Activated B cell treated with CpG ODN at 0.5 μM for 24 hours (primary cell): ENCODE measurements at regions not wholly inside any gene's neighbourhood (a gene's known extent, or its start where the extent isn't known, plus 50 kb on each side); places are given as distances from the start of the nearest gene placed in this dataset.

ENCODE experiments used
- ATAC-seq: fragments of 200-7000 bp; cut with Tn5 transposase; one replicate; pipeline ENCODE4 v1.10.0; 2021; ENCODE audit warnings: low read depth, mild to moderate bottlenecking, moderate library complexity
- CTCF ChIA-PET: fragments of 350-600 bp; sonication (Branson Sonifier 250); formaldehyde crosslinking; loops from one replicate; lab custom pipeline; 2021; ENCODE audit warnings: antibody characterized with exemption; lab: Charles Lee
- POLR2A ChIA-PET: fragments of 350-600 bp; sonication (Branson Sonifier 250); formaldehyde crosslinking; loops from one replicate; lab custom pipeline; 2021; ENCODE audit warnings: antibody characterized with exemption; lab: Charles Lee
- DNase-seq: peaks from one replicate; pipeline ENCODE4 v3.0.0; 2022
- H3K27ac Mint-ChIP-seq: one replicate; pipeline ENCODE4 v1.8.0; 2020; ENCODE audit warnings: mixed read lengths
- H3K27me3 Mint-ChIP-seq: one replicate; pipeline ENCODE4 v1.8.0; 2021; ENCODE audit warnings: mixed read lengths
- H3K36me3 Mint-ChIP-seq: one replicate; pipeline ENCODE4 v1.8.0; 2021; ENCODE audit warnings: low read depth, mixed read lengths
- H3K4me1 Mint-ChIP-seq: one replicate; pipeline ENCODE4 v1.8.0; 2021; ENCODE audit warnings: mixed read lengths
- H3K4me3 Mint-ChIP-seq: one replicate; pipeline ENCODE4 v1.8.0; 2020; ENCODE audit warnings: mild to moderate bottlenecking, mixed read lengths
- H3K9me3 Mint-ChIP-seq: one replicate; pipeline ENCODE4 v1.8.0; 2020; ENCODE audit warnings: mixed read lengths
- intact Hi-C: fragments of 100-400 bp; cut with micrococcal nuclease; formaldehyde crosslinking; loops from one replicate; pipeline ENCODE4 v1.15.1; 2024
- TF ChIP-seq, protein P1 (sequence below): fragments of 200-600 bp; IDR thresholded peaks from one replicate; pipeline ENCODE4 v1.8.0; 2022; ENCODE audit warnings: antibody characterized with exemption, mild to moderate bottlenecking

DNA sequence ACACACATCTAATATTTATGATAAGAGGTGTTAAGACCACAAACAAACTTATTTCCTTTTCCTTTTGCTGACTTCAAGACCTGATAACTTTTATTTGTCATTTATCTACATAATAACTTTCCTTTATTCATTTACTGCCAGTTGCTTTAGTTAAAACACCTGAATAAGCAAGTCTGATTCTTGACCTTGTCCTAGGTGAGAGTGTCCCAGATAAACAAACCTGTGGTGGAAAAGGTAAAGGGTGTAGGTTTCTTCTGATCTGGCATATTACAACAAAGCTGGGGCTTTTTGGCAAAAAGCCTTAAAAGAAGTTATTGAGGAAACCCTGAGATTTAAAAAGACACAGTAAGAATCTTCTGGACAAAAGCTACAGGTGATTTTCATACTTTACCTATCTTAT is 191.5 kb downstream of the ZBBX start:
- DNase-seq: no peak
- POLR2A ChIA-PET: no interaction called here
- no peak for ATAC-seq
- Mint-ChIP-seq H3K27me3 (no peaks in the 10 kb centered on the region), H3K36me3 (no peaks in the 10 kb centered on the region), H3K9me3 (no peaks in the 10 kb centered on the region), H3K4me1 (no peaks in the 10 kb centered on the region), H3K27ac (no peak overlapping the region), H3K4me3 (no peak overlapping the region)
- intact Hi-C loops: no loop called here
- CTCF ChIA-PET: no interaction called here
- TF ChIP-seq, protein P1, sequence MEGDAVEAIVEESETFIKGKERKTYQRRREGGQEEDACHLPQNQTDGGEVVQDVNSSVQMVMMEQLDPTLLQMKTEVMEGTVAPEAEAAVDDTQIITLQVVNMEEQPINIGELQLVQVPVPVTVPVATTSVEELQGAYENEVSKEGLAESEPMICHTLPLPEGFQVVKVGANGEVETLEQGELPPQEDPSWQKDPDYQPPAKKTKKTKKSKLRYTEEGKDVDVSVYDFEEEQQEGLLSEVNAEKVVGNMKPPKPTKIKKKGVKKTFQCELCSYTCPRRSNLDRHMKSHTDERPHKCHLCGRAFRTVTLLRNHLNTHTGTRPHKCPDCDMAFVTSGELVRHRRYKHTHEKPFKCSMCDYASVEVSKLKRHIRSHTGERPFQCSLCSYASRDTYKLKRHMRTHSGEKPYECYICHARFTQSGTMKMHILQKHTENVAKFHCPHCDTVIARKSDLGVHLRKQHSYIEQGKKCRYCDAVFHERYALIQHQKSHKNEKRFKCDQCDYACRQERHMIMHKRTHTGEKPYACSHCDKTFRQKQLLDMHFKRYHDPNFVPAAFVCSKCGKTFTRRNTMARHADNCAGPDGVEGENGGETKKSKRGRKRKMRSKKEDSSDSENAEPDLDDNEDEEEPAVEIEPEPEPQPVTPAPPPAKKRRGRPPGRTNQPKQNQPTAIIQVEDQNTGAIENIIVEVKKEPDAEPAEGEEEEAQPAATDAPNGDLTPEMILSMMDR: no peak

GRCh38 chr3:167187221-167187620 is 192.9 kb downstream of the ZBBX start:
- POLR2A ChIA-PET: no interaction called here
- no peaks in the 10 kb centered on the region for H3K36me3 Mint-ChIP-seq
- no peaks in the 10 kb centered on the region for H3K27me3 Mint-ChIP-seq
- no peak overlapping the region for H3K27ac Mint-ChIP-seq
- intact Hi-C loops: no loop called here
- CTCF ChIA-PET: no interaction called here
- no peaks in the 10 kb centered on the region for H3K9me3 Mint-ChIP-seq
- DNase-seq: no peak
- TF ChIP-seq, protein P1: no peak
- H3K4me3 Mint-ChIP-seq: no peak overlapping the region
- no peaks in the 10 kb centered on the region for H3K4me1 Mint-ChIP-seq
- ATAC-seq: no peak

GRCh38 chr3:167184511-167184910 is 195.6 kb downstream of the ZBBX start:
- ATAC-seq (no peak), DNase-seq (no peak)
- ChIA-PET CTCF (no interaction called here), POLR2A (no interaction called here)
- TF ChIP-seq, protein P1: no peak
- Mint-ChIP-seq H3K27me3 (no peaks in the 10 kb centered on the region), H3K9me3 (no peaks in the 10 kb centered on the region), H3K4me3 (no peak overlapping the region), H3K36me3 (no peaks in the 10 kb centered on the region), H3K4me1 (no peaks in the 10 kb centered on the region), H3K27ac (no peak overlapping the region)
- intact Hi-C loops: no loop called here

- CTCF ChIA-PET: no interaction called here
- TF ChIP-seq, protein P1: no peak
- H3K9me3 Mint-ChIP-seq: peaks cover 7% of the 10 kb centered on the region
- no peaks in the 10 kb centered on the region for H3K27me3 Mint-ChIP-seq
- DNase-seq: no peak
- H3K4me1 Mint-ChIP-seq: no peaks in the 10 kb centered on the region
- H3K36me3 Mint-ChIP-seq: no peaks in the 10 kb centered on the region
- no peak for ATAC-seq
- no peak overlapping the region for H3K4me3 Mint-ChIP-seq
- H3K27ac Mint-ChIP-seq: no peak overlapping the region
- intact Hi-C loops: no loop called here
- POLR2A ChIA-PET: no interaction called here
Observed at GRCh38 chr3:167172377-167172776, 207.7 kb downstream of the ZBBX start.

DNA sequence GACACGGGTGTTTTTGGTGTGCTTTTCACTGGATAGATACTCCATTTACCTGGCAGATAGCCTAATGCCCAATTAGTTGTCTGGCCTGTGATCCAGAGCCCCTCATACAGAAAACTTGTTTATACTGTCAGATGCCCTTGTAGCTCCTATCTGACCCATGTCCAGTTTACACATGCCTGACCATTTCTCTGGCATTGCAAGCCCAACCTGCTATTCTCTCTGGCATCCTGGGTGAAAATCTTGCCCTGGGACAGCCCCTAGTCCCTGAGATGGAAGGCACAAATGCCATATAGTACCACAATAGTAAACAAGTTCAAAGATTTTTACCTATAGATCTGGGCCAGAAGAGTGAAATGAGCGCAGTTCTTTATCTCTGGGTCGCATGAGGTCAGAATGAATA is 212.6 kb downstream of the ZBBX start:
- no peaks in the 10 kb centered on the region for H3K4me1 Mint-ChIP-seq
- POLR2A ChIA-PET: no interaction called here
- DNase-seq: no peak
- intact Hi-C loops: no loop called here
- ATAC-seq: no peak
- H3K4me3 Mint-ChIP-seq: no peak overlapping the region
- H3K27ac Mint-ChIP-seq: no peak overlapping the region
- no peaks in the 10 kb centered on the region for H3K36me3 Mint-ChIP-seq
- H3K9me3 Mint-ChIP-seq: no peaks in the 10 kb centered on the region
- H3K27me3 Mint-ChIP-seq: no peaks in the 10 kb centered on the region
- CTCF ChIA-PET: no interaction called here
- TF ChIP-seq, protein P1: no peak
